Heart left ventricle (tissue), 16 donors: ENCODE measurements at regions not wholly inside any gene's neighbourhood (a gene's known extent, or its start where the extent isn't known, plus 50 kb on each side); places are given as distances from the start of the nearest gene placed in this dataset.
A peak's percentile ranks its signal among the peaks of the same experiment; 100 is the strongest.

Source experiments
- ATAC-seq, 4 donors: fragments of 200-7000 bp; cut with Tn5 transposase; one replicate each; pipeline ENCODE4 v1.9.1; 2020 to 2022; ENCODE audit warnings: moderate library complexity in 4 of 4, mild to moderate bottlenecking in 3 of 4, moderate number of reproducible peaks in 1 of 4
- DNase-seq, 5 donors: peaks; one replicate each; pipeline ENCODE4 v3.0.0-alpha.2; 2020
- H3K27ac ChIP-seq, 12 donors: fragments of 200-600 bp; sonication (generic) in 4 of 12; one replicate each; pipeline versions ENCODE4 v1.5.0 to v1.8.0; 2016 to 2022; ENCODE audit warnings: mild to moderate bottlenecking in 2 of 12
- H3K27me3 ChIP-seq, 9 donors: fragments of 200-600 bp; sonication (generic) in 2 of 9; one replicate each; pipeline versions ENCODE4 v1.5.1 to v1.8.0; 2016 to 2022; ENCODE audit warnings: mild to moderate bottlenecking in 3 of 9
- H3K36me3 ChIP-seq, 9 donors: fragments of 200-600 bp; sonication (generic) in 2 of 9; one replicate each; pipeline versions ENCODE4 v1.5.0 to v1.8.0; 2018 to 2022; ENCODE audit warnings: mild to moderate bottlenecking in 2 of 9
- H3K4me1 ChIP-seq, 12 donors: fragments of 200-600 bp; sonication (generic) in 4 of 12; one replicate each; pipeline versions ENCODE4 v1.5.0 to v1.8.0; 2016 to 2022; ENCODE audit warnings: mild to moderate bottlenecking in 3 of 12
- H3K4me3 ChIP-seq, 12 donors: fragments of 200-600 bp; sonication (generic) in 4 of 12; one replicate each; pipeline versions ENCODE4 v1.5.0 to v1.8.0; 2017 to 2022; ENCODE audit warnings: mild to moderate bottlenecking in 9 of 12, moderate library complexity in 4 of 12
- H3K9me3 ChIP-seq, 12 donors: fragments of 200-600 bp; sonication (generic) in 4 of 12; one replicate each; pipeline versions ENCODE4 v1.5.0 to v1.8.0; 2016 to 2022; ENCODE audit warnings: mild to moderate bottlenecking in 1 of 12
- POLR2A ChIP-seq, 2 donors: fragments of 450-650 bp; IDR thresholded peaks; one replicate each; pipeline ENCODE4 v1.6.1; 2017; ENCODE audit warnings: antibody characterized with exemption in 2 of 2, mild to moderate bottlenecking in 2 of 2, moderate library complexity in 2 of 2
- WGBS, 4 donors: extraction: QIAGEN DNeasy Blood & Tissue Kit in 2 of 4; methylation state at CpG; one replicate each; pipeline versions ENCODE4 v1.1.5 to v1.1.7; 2013 to 2018; 5-methylcytosine and 5-hydroxymethylcytosine counted together
- intact Hi-C, 10 donors: fragments of 100-400 bp; cut with DNase I; formaldehyde crosslinking; loops; one replicate each; pipeline versions ENCODE4 v1.11.1 to v1.14.2; 2022
- TF ChIP-seq, protein P1 (sequence below), 12 donors: fragments of 200-600 bp; sonication (generic) in 4 of 12; IDR thresholded peaks; one replicate each; pipeline versions ENCODE4 v1.5.0 to v1.8.0; 2018 to 2022; ENCODE audit warnings: antibody characterized with exemption in 12 of 12, mild to moderate bottlenecking in 5 of 12
- donor health status: ischemic (EF 13 %, LVEDD 7.1; RV severe dilation, severe dysfunction).
- donor health status: healthy with polysubstance abuse.
- donor health status: DM: no; HTN: yes; CAD: no.
- donor health status: DM: no; HTN: no; CAD: no.
- donor health status: ischemic (EF 25% LVEDD 6.9; RV normal size, moderate dysfunction).
- donor health status: ischemic (EF 25% LVEDD 5.7; RV mildly dilated, moderate dysfunction).
- donor health status: healthy.
- donor health status: DM: yes; HTN: yes; CAD: no.
- donor health status: ischemic (EF 35%, LVEDD 5.7; RV mildly dilated, moderate dysfunction).
- donor health status: nonischemic (EF 11% LVEDD 7.7; RV severe dilation, severe dysfunction).
- donor health status: DM: yes; HTN: yes; CAD: no.
- donor health status: PGD.
- donor health status: ischemic (EF 29% LVEDD 5.4; RV normal size, mild dysfunction).
- donor health status: nonischemic (EF 23%, LVEDD 6.1; RV moderate dilation, normal function).

- H3K36me3 ChIP-seq = no peaks in the 10 kb centered on the region
- intact Hi-C loops = loop anchor here in 7 of 10 donors (5.0 kb wide), 2 partner anchors 134 to 139 kb away; no protein-coding TSS in a partner anchor
- no peaks in the 10 kb centered on the region for H3K9me3 ChIP-seq
- DNase-seq (peak in 1 of 5 donors; percentile 32), ATAC-seq (peak in 1 of 4 donors; percentile 54)
- no peak overlapping the region for H3K4me3 ChIP-seq
- 21 to 23% (median 22%) methylated on average over 8 of the region's 8 CpGs for WGBS, 4 donors
- no peaks in the 10 kb centered on the region for H3K4me1 ChIP-seq
- no peak for TF ChIP-seq POLR2A (IDR thresholded peaks at IDR 0.05)
- TF ChIP-seq, protein P1, sequence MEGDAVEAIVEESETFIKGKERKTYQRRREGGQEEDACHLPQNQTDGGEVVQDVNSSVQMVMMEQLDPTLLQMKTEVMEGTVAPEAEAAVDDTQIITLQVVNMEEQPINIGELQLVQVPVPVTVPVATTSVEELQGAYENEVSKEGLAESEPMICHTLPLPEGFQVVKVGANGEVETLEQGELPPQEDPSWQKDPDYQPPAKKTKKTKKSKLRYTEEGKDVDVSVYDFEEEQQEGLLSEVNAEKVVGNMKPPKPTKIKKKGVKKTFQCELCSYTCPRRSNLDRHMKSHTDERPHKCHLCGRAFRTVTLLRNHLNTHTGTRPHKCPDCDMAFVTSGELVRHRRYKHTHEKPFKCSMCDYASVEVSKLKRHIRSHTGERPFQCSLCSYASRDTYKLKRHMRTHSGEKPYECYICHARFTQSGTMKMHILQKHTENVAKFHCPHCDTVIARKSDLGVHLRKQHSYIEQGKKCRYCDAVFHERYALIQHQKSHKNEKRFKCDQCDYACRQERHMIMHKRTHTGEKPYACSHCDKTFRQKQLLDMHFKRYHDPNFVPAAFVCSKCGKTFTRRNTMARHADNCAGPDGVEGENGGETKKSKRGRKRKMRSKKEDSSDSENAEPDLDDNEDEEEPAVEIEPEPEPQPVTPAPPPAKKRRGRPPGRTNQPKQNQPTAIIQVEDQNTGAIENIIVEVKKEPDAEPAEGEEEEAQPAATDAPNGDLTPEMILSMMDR (IDR thresholded peaks at IDR 0.05) = peak; percentile 40 to 68 (median 54)
- H3K27me3 ChIP-seq = peaks cover 0 to 29% (median 4%) of the 10 kb centered on the region in 9 donors
- H3K27ac ChIP-seq = no peak overlapping the region
Observed at GRCh38 chr6:14046476-14047068, 71.0 kb upstream of the CD83 start.

DNA sequence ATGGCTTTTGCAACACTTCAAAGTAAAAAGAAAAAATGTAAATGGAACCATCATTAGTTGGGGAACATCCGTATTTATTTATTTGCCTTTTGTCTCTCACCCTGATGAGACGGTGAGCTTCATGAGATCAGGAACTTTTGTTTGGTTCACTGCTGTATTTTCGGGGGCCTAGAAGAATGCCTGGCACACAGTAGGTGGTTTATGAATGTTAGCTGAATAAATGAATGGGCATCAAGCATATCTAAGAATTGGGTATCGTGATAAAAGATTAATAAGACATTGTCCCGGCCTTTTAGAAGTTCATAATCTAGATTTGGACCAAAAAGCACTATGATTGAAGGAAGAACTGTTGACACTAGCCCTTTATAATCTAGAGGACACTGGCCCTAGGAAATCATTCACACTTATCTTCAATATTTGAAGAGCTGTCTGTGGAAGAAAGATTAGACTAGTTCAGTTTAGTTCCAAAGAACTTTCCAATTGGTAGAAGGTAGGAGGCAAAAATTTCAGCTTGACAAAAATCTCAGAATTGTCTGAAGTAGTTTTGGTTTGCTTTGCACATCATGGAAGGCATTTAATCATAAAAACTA, 70.3 kb upstream of the CD83 start:
- Histone ChIP-seq H3K4me3 (no peak overlapping the region), H3K36me3 (no peaks in the 10 kb centered on the region), H3K4me1 (no peaks in the 10 kb centered on the region), H3K27ac (no peak overlapping the region), H3K27me3 (peaks cover 0 to 29% (median 4%) of the 10 kb centered on the region in 9 donors), H3K9me3 (no peaks in the 10 kb centered on the region)
- intact Hi-C loops = loop anchor here in 7 of 10 donors (5.0 kb wide), 2 partner anchors 135 to 140 kb away; no protein-coding TSS in a partner anchor
- DNase-seq (no peak), ATAC-seq (no peak)
- no peak for TF ChIP-seq POLR2A (IDR thresholded peaks at IDR 0.05)
- 85 to 88% (median 87%) methylated on average over 5 of the region's 5 CpGs for WGBS, 4 donors

DNA sequence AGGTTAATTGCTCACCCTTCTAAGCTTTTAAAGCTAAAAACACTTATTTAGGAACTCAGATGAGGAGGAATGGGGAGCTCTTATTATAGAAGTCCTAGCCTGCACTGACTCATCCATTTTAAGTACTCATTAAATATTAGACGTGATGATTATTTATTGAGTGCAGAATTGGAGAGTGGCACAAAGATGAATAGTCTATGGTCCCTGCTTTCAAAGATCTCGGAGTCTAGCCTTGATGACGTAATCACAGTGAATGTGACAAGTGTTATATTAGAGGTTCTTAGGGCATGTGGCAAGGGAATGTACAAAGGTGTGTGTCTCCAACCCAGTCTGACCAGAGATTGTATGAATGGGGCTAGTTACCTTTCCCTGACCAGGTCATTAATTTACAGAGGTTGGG, 68.7 kb upstream of the CD83 start:
- no peaks in the 10 kb centered on the region for H3K4me1 ChIP-seq
- intact Hi-C loops = loop anchor here in 7 of 10 donors (5.0 kb wide), 2 partner anchors 137 to 142 kb away; no protein-coding TSS in a partner anchor
- no peaks in the 10 kb centered on the region for H3K36me3 ChIP-seq
- DNase-seq = no peak
- H3K4me3 ChIP-seq = no peak overlapping the region
- 79 to 87% (median 84%) methylated on average over 3 of the region's 3 CpGs for WGBS, 4 donors
- H3K27ac ChIP-seq = no peak overlapping the region
- TF ChIP-seq, protein P1 (IDR thresholded peaks at IDR 0.05) = no peak
- no peak for TF ChIP-seq POLR2A (IDR thresholded peaks at IDR 0.05)
- no peaks in the 10 kb centered on the region for H3K9me3 ChIP-seq
- peaks cover 0 to 20% (median 0%) of the 10 kb centered on the region in 9 donors for H3K27me3 ChIP-seq
- no peak for ATAC-seq

DNA sequence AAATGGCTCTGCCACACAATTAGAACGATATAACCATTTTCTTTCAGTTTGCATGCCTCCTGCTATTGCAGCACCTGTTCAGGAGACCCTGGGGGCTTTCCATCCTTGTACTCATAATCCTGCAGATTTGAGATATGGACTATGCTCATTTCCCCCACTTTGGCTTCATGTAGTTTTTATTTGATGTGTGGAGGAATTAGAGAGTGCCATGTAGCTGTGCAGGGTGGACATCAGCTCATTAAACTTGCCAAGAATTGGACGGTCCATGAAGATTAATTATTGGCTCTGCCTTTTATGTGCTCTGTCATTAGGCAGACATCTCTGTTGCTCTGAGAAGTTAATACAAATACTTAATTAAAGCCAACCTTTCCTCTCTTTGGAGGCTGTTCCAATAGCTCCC, 66.2 kb upstream of the CD83 start:
- TF ChIP-seq, protein P1 (IDR thresholded peaks at IDR 0.05) = no peak
- no peak for TF ChIP-seq POLR2A (IDR thresholded peaks at IDR 0.05)
- WGBS, 4 donors = 72 to 85% (median 80%) methylated on average over 2 of the region's 2 CpGs
- peaks cover 0 to 9% (median 0%) of the 10 kb centered on the region in 9 donors for H3K27me3 ChIP-seq

More for the DNA sequence above, 66.2 kb upstream of the CD83 start:
- no peak for DNase-seq
- Histone ChIP-seq H3K9me3 (no peaks in the 10 kb centered on the region), H3K4me1 (no peaks in the 10 kb centered on the region), H3K4me3 (no peak overlapping the region), H3K27ac (no peak overlapping the region), H3K36me3 (no peaks in the 10 kb centered on the region)
- intact Hi-C loops = no loop called here
- ATAC-seq = no peak
